A673 (cell line): ENCODE measurements at regions not wholly inside any gene's neighbourhood (a gene's known extent, or its start where the extent isn't known, plus 50 kb on each side); places are given as distances from the start of the nearest gene placed in this dataset.

ENCODE experiments used
- BruUV-seq: library from RNA; stranded (reverse); fragments of 400-500 nt; replicated peaks from 2 replicates; lab custom pipeline; 2021; lab: Mats Ljungman, UMichigan
- CTCF ChIA-PET: fragments of 300-600 bp; sonication (Branson Sonifier 250); formaldehyde crosslinking; loops from one replicate; lab custom pipeline; 2022; ENCODE audit warnings: antibody characterized with exemption; lab: Charles Lee
- POLR2A ChIA-PET: fragments of 300-600 bp; sonication (Branson Sonifier 250); formaldehyde crosslinking; loops from one replicate; lab custom pipeline; 2022; ENCODE audit warnings: antibody characterized with exemption; ENCODE audit not compliant: low non-redundant PET; lab: Charles Lee
- DNase-seq: peaks from one replicate; pipeline ENCODE4 v3.0.0-alpha.2; 2015; ENCODE audit warnings: low spot score
- H3K27ac ChIP-seq: fragments of 200-600 bp; sonication (generic); 2 replicates; pipeline ENCODE4 v1.5.1; 2016; ENCODE audit warnings: mixed run types, low read depth, mild to moderate bottlenecking, mixed read lengths, antibody characterized with exemption, low read length; ENCODE audit not compliant: poor library complexity, severe bottlenecking
- H3K27me3 ChIP-seq: fragments of 200-600 bp; sonication (generic); replicated peaks from 2 replicates; pipeline ENCODE4 v1.6.1; 2017; ENCODE audit warnings: mixed run types, low read depth, mild to moderate bottlenecking, mixed read lengths, antibody characterized with exemption, low read length; ENCODE audit not compliant: insufficient read depth, poor library complexity
- H3K36me3 ChIP-seq: fragments of 200-600 bp; sonication (generic); 2 replicates; pipeline ENCODE4 v1.6.1; 2016; ENCODE audit warnings: mixed run types, mild to moderate bottlenecking, mixed read lengths, antibody characterized with exemption, low read length; ENCODE audit not compliant: insufficient read depth, poor library complexity, severe bottlenecking
- H3K4me1 ChIP-seq: fragments of 200-600 bp; sonication (generic); 2 replicates; pipeline ENCODE4 v1.6.1; 2017; ENCODE audit warnings: mixed run types, mild to moderate bottlenecking, mixed read lengths, antibody characterized with exemption, low read length; ENCODE audit not compliant: insufficient read depth, poor library complexity, severe bottlenecking
- H3K4me3 ChIP-seq: fragments of 200-600 bp; sonication (generic); 2 replicates; pipeline ENCODE4 v1.5.1; 2016; ENCODE audit warnings: low read depth, mixed run types, mild to moderate bottlenecking, mixed read lengths, low read length; ENCODE audit not compliant: poor library complexity, severe bottlenecking
- H3K9me3 ChIP-seq: fragments of 200-600 bp; sonication (generic); 2 replicates; pipeline ENCODE4 v1.6.1; 2016; ENCODE audit warnings: mixed run types, low read depth, mild to moderate bottlenecking, mixed read lengths, antibody characterized with exemption, low read length; ENCODE audit not compliant: poor library complexity, severe bottlenecking
- CTCF ChIP-seq: fragments of 300-800, 200-600 bp; sonication (generic); conservative IDR thresholded peaks from 2 replicates; pipeline ENCODE4 v1.5.1; 2017; ENCODE audit warnings: low read depth, mild to moderate bottlenecking, antibody characterized with exemption, low read length, moderate library complexity, mixed read lengths
- EZH2 ChIP-seq: fragments of 200-600 bp; sonication (generic); IDR thresholded peaks from 2 replicates; pipeline ENCODE4 v1.6.1; 2017; ENCODE audit warnings: borderline replicate concordance, low read depth, mild to moderate bottlenecking, mixed read lengths, antibody characterized with exemption, low read length; ENCODE audit not compliant: poor library complexity, severe bottlenecking
- intact Hi-C: fragments of 100-400 bp; cut with micrococcal nuclease; formaldehyde crosslinking; loops from one replicate; pipeline ENCODE4 v1.10.0; 2022; ENCODE audit not compliant: unreplicated experiment

- no peak for DNase-seq
- no peak overlapping the region for H3K4me3 ChIP-seq
- no peaks in the 10 kb centered on the region for H3K36me3 ChIP-seq
- ChIA-PET CTCF (no interaction called here), POLR2A (no interaction called here)
- H3K4me1 ChIP-seq = no peaks in the 10 kb centered on the region
- no peak overlapping the region for H3K27ac ChIP-seq
- no peaks in the 10 kb centered on the region for H3K9me3 ChIP-seq
- TF ChIP-seq EZH2 (no peak), CTCF (no peak)
- BruUV-seq = no TSS peak
- intact Hi-C loops = no loop called here
- H3K27me3 ChIP-seq = no peaks in the 10 kb centered on the region
These were observed 473.5 kb downstream of the MAT2B start for GRCh38 chr5:163978897-163979296.

GRCh38 chr5:163988566-163988965 is 483.1 kb downstream of the MAT2B start:
- intact Hi-C loops = no loop called here
- CTCF ChIA-PET = no interaction called here
- no peak for DNase-seq
- no TSS peak for BruUV-seq
- H3K4me3 ChIP-seq = no peak overlapping the region
- H3K27me3 ChIP-seq = no peaks in the 10 kb centered on the region
- TF ChIP-seq CTCF (no peak), EZH2 (no peak)
- POLR2A ChIA-PET = no interaction called here
- no peak overlapping the region for H3K27ac ChIP-seq
- no peaks in the 10 kb centered on the region for H3K4me1 ChIP-seq
- H3K36me3 ChIP-seq = no peaks in the 10 kb centered on the region
- no peaks in the 10 kb centered on the region for H3K9me3 ChIP-seq

GRCh38 chr5:163993126-163993525 is 487.7 kb downstream of the MAT2B start:
- POLR2A ChIA-PET = no interaction called here
- Histone ChIP-seq H3K9me3 (no peaks in the 10 kb centered on the region), H3K27ac (no peak overlapping the region), H3K4me1 (no peaks in the 10 kb centered on the region), H3K36me3 (no peaks in the 10 kb centered on the region), H3K4me3 (no peak overlapping the region), H3K27me3 (no peaks in the 10 kb centered on the region)
- no TSS peak for BruUV-seq
- CTCF ChIA-PET = no interaction called here
- no peak for DNase-seq
- intact Hi-C loops = no loop called here
- no peak for TF ChIP-seq CTCF
- no peak for TF ChIP-seq EZH2
